ENCODE measurements at regions not wholly inside any gene's neighbourhood (a gene's known extent, or its start where the extent isn't known, plus 50 kb on each side); places are given as distances from the start of the nearest gene placed in this dataset.
"Not testable (repeated sequence)": the region's sequence is repeated elsewhere in the genome, so short reads cannot be mapped to it uniquely, and the experiment has no call there.

GRCh38 chr7:52465216-52465615 lies 570.2 kb upstream of the POM121L12 start:
- DNase-seq = no peak

- no peak for DNase-seq
Measured at GRCh38 chr7:52463341-52463740, 572.1 kb upstream of the POM121L12 start.

DNA sequence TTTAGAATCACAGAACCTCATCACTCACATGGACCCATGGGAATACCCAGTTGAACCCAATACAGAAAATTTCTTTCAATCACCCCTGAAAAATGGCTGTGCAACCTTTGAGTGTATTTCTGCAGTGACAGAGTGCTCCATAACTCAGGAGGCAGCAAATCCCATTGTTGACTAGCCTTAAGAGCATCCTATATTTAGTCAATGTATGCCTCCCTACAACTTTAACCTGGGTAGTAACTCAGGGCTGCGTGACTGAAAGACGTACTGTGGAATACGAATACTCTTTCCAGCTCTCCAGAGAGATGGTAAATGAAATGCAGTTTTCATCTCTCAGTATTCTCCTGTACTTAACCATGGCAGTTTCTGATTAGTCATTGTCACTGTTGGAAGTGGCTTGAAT lies 573.0 kb upstream of the POM121L12 start:
- no peak for DNase-seq

- DNase-seq = no peak
Measured at GRCh38 chr7:52455571-52455970, 579.9 kb upstream of the POM121L12 start.

- no peak for DNase-seq
Measured at GRCh38 chr7:52450816-52451215, 584.6 kb upstream of the POM121L12 start.

- no peak for DNase-seq
Measured at GRCh38 chr7:52447581-52448180, 587.8 kb upstream of the POM121L12 start.

DNA sequence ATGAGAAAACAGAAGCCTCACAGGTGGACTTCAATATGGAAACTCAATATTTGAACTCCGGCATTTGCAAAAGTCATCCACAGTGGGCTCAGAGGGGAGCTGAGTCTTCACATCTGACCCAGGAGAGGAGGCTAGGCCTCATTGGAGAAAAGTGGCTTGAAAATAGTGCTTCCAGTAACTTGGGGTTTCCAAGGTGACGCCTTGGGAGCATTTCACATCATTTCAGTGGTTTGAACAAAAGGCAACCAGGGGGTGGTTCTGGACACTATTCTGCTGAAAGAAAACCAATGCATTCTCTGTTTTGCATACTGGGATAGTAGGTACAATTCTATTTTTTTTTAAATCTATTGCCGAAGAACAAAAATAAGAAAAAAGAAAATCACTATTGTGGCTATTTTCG lies 599.2 kb upstream of the POM121L12 start:
- no peak for DNase-seq

DNA sequence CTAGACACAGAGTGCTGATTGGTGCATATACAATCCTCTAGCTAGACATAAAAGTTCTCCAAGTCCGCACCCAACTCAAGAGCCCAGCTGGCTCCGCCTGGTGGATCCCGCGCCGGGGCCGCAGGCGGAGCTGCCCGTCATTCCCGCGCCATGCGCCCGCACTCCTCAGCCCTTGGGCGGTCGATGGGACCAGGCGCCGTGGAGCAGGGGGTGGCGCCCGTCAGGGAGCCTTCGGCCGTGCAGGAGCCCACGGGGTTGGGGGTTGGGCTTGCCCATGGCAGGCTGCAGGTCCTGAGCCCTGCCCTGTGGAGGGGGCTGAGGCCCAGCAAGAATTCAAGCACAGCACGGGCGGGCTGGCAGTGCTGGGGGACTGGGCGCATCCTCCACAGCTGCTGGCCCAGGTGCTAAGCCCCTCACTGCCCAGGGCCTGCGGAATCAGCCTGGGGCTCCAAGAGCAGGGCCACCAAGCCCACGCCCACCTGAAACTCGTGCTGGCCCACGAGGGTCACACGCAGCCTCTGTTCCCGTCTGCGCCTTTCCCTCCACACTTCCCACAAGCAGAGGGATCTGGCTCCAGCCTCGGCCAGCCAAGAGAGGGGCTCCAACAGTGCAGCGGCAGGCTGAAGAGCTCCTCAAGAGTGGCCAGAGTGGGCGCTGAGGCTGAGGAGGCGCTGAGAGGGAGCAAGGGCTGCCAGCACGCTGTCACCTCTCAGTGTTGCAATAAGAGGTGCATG lies 604.2 kb upstream of the POM121L12 start:
- no peak for DNase-seq

DNA sequence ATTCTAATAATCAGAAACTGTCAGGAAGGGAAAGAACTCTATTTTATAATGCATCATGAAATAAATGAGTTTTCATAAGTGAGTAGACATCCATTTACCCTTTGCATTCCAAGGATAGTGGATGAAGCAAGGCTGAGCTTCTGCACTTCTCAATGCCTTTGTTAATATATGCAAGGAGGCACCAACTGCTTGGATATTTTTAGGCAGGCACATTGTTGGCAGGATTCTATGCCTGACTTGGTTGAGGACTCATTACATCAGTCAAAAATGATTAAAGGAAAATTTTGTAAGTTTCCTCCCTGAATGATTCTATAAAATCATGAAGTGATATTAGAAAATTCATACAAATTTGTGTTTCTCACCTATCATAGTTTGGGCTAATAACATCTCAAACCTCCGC lies 612.2 kb upstream of the POM121L12 start:
- DNase-seq = no peak

GRCh38 chr7:52413051-52413450 lies 622.4 kb upstream of the POM121L12 start:
- no peak for DNase-seq

GRCh38 chr7:52410032-52410431 lies 625.4 kb upstream of the POM121L12 start:
- DNase-seq = no peak

GRCh38 chr7:52406808-52407207 lies 628.6 kb upstream of the POM121L12 start:
- DNase-seq = no peak

GRCh38 chr7:52382731-52383130 lies 652.7 kb upstream of the POM121L12 start:
- DNase-seq = no peak

GRCh38 chr7:52369922-52370321 lies 665.5 kb upstream of the POM121L12 start:
- no peak for DNase-seq

DNA sequence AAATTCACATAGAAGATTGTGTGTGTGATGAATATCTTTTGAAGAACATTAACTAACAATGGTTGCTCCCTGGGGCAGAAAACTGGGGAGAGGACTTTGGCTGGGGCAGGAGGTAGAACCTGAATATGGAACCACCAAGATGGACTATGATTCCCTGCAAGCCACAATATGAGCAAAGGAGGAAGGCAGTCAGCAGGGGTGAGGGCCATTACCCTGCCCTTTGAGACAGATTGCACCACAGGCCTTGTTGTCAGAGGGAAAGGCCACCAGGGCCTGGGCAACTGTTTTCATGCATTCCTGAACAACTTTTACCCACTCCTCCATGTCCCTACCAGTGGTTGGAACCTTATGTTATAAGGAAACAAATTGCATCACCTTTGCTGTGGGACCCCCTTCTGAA lies 670.1 kb upstream of the POM121L12 start:
- DNase-seq = no peak

DNA sequence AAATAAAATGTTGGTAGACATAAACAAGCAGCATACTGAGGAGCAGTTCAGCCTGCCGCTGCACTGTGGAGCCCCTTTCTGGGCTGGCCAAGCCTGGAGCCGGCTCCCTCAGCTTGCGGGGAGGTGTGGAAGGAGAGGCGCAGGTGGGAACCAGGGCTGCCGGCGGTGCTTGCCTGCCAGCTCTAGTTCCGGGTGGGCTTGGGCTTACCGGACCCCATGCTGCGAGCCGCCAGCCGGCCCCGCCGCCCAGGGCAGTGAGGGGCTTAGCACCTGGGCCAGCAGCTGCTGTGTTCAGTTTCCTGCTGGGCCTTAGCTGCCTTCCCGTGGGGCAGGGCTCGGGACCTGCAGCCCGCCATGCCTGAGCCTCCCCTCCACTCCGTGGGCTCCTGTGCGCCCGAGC lies 672.9 kb upstream of the POM121L12 start:
- no peak for DNase-seq

DNA sequence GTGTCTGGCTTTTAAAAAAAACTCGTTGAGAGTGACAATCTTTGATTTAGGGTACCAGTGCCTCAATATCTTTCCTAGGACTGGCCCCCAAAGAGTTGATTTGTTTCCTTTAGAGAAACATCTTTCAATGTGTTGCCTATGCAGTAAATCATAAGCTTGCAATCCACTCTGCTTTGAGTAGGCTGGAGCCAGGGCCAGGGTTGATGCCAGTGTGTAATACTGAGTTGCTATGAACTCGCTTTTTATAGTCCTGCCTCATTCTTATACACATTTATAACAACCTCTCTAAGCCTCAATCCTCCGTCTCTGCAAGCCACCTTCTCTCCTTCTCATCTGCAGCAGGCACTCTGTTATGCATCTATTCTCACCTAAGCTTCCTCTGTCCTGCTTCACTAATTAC lies 674.9 kb upstream of the POM121L12 start:
- DNase-seq = no peak

GRCh38 chr7:52355053-52355452 lies 680.4 kb upstream of the POM121L12 start:
- DNase-seq = no peak

DNA sequence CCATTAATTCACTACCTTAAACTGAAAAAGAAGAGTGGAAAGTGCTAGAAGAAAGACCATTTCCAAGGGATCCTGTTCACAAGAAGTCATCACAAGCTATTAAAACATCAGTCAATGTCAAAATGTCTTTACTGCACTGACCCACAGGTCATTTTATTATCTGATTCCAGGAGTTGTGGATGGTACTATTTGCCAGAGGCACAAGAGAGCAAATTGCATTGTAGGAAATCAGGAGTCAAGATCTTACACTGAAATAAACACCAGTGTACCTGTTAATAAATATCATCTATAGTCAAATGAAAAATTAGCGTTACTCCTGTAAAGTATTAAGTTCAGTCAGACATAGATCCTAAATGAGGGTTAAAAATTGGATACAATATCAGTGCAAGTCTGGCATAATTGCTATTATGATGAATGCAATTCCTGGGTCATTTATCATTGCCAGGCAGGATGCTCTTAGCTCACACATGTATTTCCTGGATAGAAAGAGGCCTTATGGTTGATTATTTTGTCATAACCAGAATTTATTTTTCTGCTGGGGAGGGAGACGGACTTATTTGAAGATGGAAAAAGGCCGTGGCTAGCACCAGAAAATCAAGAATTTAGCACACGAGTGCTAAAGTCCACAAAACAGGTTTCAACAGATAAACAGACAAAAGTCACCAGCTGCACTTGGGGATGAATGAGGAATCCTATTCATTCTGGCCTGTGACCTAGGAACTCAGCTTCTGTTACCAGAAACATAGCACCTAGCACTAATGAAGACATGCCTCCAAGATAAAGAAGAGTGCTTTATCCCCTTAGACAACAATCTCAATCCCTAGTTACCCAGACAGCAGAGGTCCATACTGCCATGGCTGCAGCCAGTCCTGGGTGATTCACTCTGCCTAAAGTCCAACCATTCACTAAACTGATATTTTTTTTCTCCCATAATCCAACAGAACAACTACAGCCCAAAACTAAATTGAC lies 683.1 kb upstream of the POM121L12 start:
- DNase-seq = no peak

GRCh38 chr7:52344015-52344414 lies 691.4 kb upstream of the POM121L12 start:
- no peak for DNase-seq

DNA sequence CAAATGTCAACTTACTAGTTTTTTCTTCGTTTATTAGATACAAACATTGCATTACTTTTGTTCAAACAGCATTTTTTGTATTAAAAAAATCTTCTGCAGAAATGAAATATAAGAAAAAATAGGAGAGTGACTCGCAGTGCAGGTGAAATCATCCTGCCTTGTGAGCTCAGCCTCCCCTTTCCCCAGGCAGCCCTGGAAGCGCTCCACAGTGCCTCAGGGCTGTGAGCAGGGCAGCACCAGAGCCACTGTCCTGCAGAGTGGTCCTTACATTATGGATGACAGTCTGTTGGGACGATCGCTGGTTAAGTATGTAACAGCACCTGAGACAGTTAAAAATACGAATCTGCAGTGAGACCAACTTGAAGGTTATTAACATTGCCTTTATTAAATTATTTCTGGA lies 695.4 kb upstream of the POM121L12 start:
- DNase-seq = no peak

- DNase-seq = not testable (repeated sequence)
Measured at GRCh38 chr7:52328328-52328727, 707.1 kb upstream of the POM121L12 start.

DNA sequence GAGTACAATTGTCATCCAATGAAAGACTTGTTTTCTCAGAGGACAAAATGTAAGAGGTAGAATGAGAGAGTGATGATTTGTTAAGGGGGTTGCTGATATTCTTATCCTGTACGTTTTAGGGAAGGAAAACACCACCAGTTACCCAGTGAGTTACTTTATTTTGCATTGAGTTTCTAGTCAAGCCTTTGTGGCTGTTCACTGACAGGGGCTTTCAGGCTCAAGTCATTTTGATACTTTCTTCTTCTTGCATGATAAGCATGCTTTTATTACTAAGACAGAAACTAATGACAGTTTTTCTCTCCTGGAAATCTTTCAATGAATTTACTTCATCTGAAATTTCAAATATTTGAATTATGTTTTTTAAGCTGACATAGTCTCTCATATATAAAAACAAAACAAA lies 710.2 kb upstream of the POM121L12 start:
- DNase-seq = no peak

All from NCI-H526 treated with DMSO at 0.1 percent for 48 hours (cell line).